Panc1 (cell line): ENCODE measurements at regions not wholly inside any gene's neighbourhood (a gene's known extent, or its start where the extent isn't known, plus 50 kb on each side); places are given as distances from the start of the nearest gene placed in this dataset.

Experiments
- ATAC-seq: fragments of 200-7000 bp; cut with Tn5 transposase; 2 replicates; pipeline ENCODE4 v1.9.1; 2020; ENCODE audit warnings: mild to moderate bottlenecking, moderate library complexity
- BruUV-seq: library from RNA; stranded (reverse); fragments of 400-500 nt; replicated peaks from 2 replicates; lab custom pipeline; 2021; lab: Mats Ljungman, UMichigan
- CTCF ChIA-PET: fragments of 300-600 bp; sonication (Branson Sonifier 250); formaldehyde crosslinking; loops from one replicate; lab custom pipeline; 2022; ENCODE audit warnings: antibody characterized with exemption; lab: Charles Lee
- POLR2A ChIA-PET: fragments of 300-600 bp; sonication (Branson Sonifier 250); formaldehyde crosslinking; loops from one replicate; lab custom pipeline; 2022; ENCODE audit warnings: antibody characterized with exemption; lab: Charles Lee
- DNase-seq: peaks from one replicate; pipeline ENCODE4 v3.0.0-alpha.2; 2010; ENCODE audit warnings: low read depth, low spot score
- H3K27ac ChIP-seq: 2 replicates; pipeline ENCODE4 v1.5.1; 2011; ENCODE audit warnings: mild to moderate bottlenecking, low read length, inconsistent platforms
- H3K27me3 ChIP-seq: fragments of 200-500 bp; sonication (Bioruptor generic); 2 replicates; pipeline ENCODE4 v1.6.0; 2014; ENCODE audit warnings: low read length, inconsistent platforms; ENCODE audit not compliant: control insufficient read depth, insufficient read depth
- H3K36me3 ChIP-seq: fragments of 200-500 bp; sonication (Bioruptor generic); 2 replicates; pipeline ENCODE4 v1.5.1; 2014; ENCODE audit warnings: inconsistent platforms, mild to moderate bottlenecking, low read length, moderate library complexity; ENCODE audit not compliant: control insufficient read depth, insufficient read depth
- H3K4me1 ChIP-seq: 2 replicates; pipeline ENCODE4 v1.5.1; 2011; ENCODE audit warnings: inconsistent platforms, mild to moderate bottlenecking, low read length, moderate library complexity; ENCODE audit not compliant: control insufficient read depth, insufficient read depth
- H3K4me3 ChIP-seq, 2 experiments: 2 replicates each; pipeline ENCODE4 v1.5.1; 2011 to 2012; ENCODE audit warnings: low read depth in 2 of 2, low read length in 2 of 2, mild to moderate bottlenecking in 2 of 2, inconsistent platforms in 1 of 2, moderate library complexity in 1 of 2
- H3K9me3 ChIP-seq: fragments of 200-500 bp; sonication (Bioruptor generic); 2 replicates; pipeline ENCODE4 v1.5.1; 2014; ENCODE audit warnings: low read depth, mild to moderate bottlenecking, inconsistent platforms, low read length, moderate library complexity; ENCODE audit not compliant: control insufficient read depth, insufficient read depth
- POLR2AphosphoS5 ChIP-seq: IDR thresholded peaks from 2 replicates; pipeline ENCODE4 v1.6.1; 2012; ENCODE audit warnings: mild to moderate bottlenecking, low read depth, low read length, moderate library complexity
- SIN3A ChIP-seq: IDR thresholded peaks from 2 replicates; pipeline ENCODE4 v1.6.1; 2012; ENCODE audit warnings: low read depth, mild to moderate bottlenecking, low read length, moderate library complexity, borderline replicate concordance; ENCODE audit not compliant: insufficient read depth
- TCF7L2 ChIP-seq: IDR thresholded peaks from 2 replicates; pipeline ENCODE4 v1.6.1; 2011; ENCODE audit warnings: mild to moderate bottlenecking, low read depth, low read length, inconsistent platforms
- in situ Hi-C: cut with HindIII; loops from 2 replicates; pipeline ENCODE4 v1.10.0; 2016; ENCODE audit warnings: low sequenced_read_pairs, low pct_unique_long_range_greater_than_20kb
- intact Hi-C: fragments of 100-400 bp; cut with micrococcal nuclease; formaldehyde crosslinking; loops from one replicate; pipeline ENCODE4 v1.10.0; 2022; ENCODE audit not compliant: unreplicated experiment
- TF ChIP-seq, protein P1 (sequence below): fragments of 450-650 bp; IDR thresholded peaks from 2 replicates; pipeline ENCODE4 v1.5.1; 2017; ENCODE audit warnings: mild to moderate bottlenecking
- TF ChIP-seq, protein P2 (sequence below), 2 experiments: IDR thresholded peaks; 2 replicates each; pipeline ENCODE4 v1.6.1; 2011 to 2012; ENCODE audit warnings: low read depth in 2 of 2, control low read depth in 1 of 2, low read length in 1 of 2, mild to moderate bottlenecking in 1 of 2, moderate library complexity in 1 of 2; ENCODE audit not compliant: insufficient read depth in 1 of 2

- no peak for DNase-seq
- intact Hi-C loops: no loop called here
- Histone ChIP-seq H3K9me3 (no peaks in the 10 kb centered on the region), H3K36me3 (no peaks in the 10 kb centered on the region), H3K27me3 (no peaks in the 10 kb centered on the region), H3K4me3 (no peak overlapping the region), H3K4me1 (no peaks in the 10 kb centered on the region), H3K27ac (no peak overlapping the region)
- TF ChIP-seq POLR2AphosphoS5 (no peak), SIN3A (no peak), TCF7L2 (no peak)
- TF ChIP-seq, protein P1, sequence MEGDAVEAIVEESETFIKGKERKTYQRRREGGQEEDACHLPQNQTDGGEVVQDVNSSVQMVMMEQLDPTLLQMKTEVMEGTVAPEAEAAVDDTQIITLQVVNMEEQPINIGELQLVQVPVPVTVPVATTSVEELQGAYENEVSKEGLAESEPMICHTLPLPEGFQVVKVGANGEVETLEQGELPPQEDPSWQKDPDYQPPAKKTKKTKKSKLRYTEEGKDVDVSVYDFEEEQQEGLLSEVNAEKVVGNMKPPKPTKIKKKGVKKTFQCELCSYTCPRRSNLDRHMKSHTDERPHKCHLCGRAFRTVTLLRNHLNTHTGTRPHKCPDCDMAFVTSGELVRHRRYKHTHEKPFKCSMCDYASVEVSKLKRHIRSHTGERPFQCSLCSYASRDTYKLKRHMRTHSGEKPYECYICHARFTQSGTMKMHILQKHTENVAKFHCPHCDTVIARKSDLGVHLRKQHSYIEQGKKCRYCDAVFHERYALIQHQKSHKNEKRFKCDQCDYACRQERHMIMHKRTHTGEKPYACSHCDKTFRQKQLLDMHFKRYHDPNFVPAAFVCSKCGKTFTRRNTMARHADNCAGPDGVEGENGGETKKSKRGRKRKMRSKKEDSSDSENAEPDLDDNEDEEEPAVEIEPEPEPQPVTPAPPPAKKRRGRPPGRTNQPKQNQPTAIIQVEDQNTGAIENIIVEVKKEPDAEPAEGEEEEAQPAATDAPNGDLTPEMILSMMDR: no peak
- TF ChIP-seq, protein P2, sequence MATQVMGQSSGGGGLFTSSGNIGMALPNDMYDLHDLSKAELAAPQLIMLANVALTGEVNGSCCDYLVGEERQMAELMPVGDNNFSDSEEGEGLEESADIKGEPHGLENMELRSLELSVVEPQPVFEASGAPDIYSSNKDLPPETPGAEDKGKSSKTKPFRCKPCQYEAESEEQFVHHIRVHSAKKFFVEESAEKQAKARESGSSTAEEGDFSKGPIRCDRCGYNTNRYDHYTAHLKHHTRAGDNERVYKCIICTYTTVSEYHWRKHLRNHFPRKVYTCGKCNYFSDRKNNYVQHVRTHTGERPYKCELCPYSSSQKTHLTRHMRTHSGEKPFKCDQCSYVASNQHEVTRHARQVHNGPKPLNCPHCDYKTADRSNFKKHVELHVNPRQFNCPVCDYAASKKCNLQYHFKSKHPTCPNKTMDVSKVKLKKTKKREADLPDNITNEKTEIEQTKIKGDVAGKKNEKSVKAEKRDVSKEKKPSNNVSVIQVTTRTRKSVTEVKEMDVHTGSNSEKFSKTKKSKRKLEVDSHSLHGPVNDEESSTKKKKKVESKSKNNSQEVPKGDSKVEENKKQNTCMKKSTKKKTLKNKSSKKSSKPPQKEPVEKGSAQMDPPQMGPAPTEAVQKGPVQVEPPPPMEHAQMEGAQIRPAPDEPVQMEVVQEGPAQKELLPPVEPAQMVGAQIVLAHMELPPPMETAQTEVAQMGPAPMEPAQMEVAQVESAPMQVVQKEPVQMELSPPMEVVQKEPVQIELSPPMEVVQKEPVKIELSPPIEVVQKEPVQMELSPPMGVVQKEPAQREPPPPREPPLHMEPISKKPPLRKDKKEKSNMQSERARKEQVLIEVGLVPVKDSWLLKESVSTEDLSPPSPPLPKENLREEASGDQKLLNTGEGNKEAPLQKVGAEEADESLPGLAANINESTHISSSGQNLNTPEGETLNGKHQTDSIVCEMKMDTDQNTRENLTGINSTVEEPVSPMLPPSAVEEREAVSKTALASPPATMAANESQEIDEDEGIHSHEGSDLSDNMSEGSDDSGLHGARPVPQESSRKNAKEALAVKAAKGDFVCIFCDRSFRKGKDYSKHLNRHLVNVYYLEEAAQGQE (IDR thresholded peaks at IDR 0.05; ENCODE audit: insufficient read depth in 1 of 2, low read depth in 2 of 2, low read length in 1 of 2): no peak
- POLR2A ChIA-PET: no interaction called here
- in situ Hi-C loops: no loop called here
- BruUV-seq: no TSS peak
- CTCF ChIA-PET: no interaction called here
- ATAC-seq: no peak
Observed at GRCh38 chr1:68904477-68904876, 407.6 kb upstream of the DEPDC1 start.

DNA sequence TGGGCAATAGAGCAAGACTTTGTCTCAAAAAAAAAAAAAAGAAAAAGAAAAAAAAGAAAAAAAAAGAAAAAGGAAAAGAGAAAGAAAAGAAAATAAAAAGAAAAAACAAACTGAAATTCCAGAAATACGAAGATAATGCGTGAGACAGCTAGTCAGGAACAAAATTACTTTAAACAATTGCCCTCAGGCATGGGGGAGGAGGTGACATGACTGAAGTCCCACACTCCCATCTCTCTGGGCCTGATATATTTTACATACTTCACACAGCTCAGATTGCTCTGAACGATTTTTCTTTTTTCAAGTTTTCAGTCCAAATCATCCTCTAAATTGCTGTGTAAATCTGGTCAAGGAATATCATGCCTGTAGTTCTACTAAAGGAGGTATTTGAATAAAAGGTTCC lies 409.5 kb upstream of the DEPDC1 start:
- in situ Hi-C loops: no loop called here
- ChIA-PET CTCF (no interaction called here), POLR2A (no interaction called here)
- TF ChIP-seq SIN3A: no peak
- TF ChIP-seq, protein P1: no peak
- no peaks in the 10 kb centered on the region for H3K27me3 ChIP-seq
- ATAC-seq (no peak), DNase-seq (no peak)
- no peak overlapping the region for H3K27ac ChIP-seq
- no peak overlapping the region for H3K4me3 ChIP-seq
- H3K36me3 ChIP-seq: no peaks in the 10 kb centered on the region
- BruUV-seq: no TSS peak
- H3K9me3 ChIP-seq: no peaks in the 10 kb centered on the region
- H3K4me1 ChIP-seq: no peaks in the 10 kb centered on the region
- intact Hi-C loops: no loop called here
